Lower lobe of right lung (tissue), 2 donors: ENCODE measurements at regions not wholly inside any gene's neighbourhood (a gene's known extent, or its start where the extent isn't known, plus 50 kb on each side); places are given as distances from the start of the nearest gene placed in this dataset.

Source experiments
- ATAC-seq, 2 donors: fragments of 200-7000 bp; cut with Tn5 transposase; one replicate each; pipeline ENCODE4 v1.9.1; 2020 to 2022; ENCODE audit warnings: mild to moderate bottlenecking in 2 of 2, moderate library complexity in 2 of 2
- DNase-seq: peaks from one replicate; pipeline ENCODE4 v3.0.0-alpha.2; 2020
- H3K27ac ChIP-seq: fragments of 200-600 bp; one replicate; pipeline ENCODE4 v1.8.0; 2022
- H3K27me3 ChIP-seq: fragments of 200-600 bp; one replicate; pipeline ENCODE4 v1.8.0; 2022; ENCODE audit warnings: low read depth
- H3K36me3 ChIP-seq: fragments of 200-600 bp; one replicate; pipeline ENCODE4 v1.8.0; 2022; ENCODE audit warnings: mild to moderate bottlenecking
- H3K4me1 ChIP-seq: fragments of 200-600 bp; one replicate; pipeline ENCODE4 v1.8.0; 2022
- H3K4me3 ChIP-seq: fragments of 200-600 bp; one replicate; pipeline ENCODE4 v1.8.0; 2022; ENCODE audit warnings: mild to moderate bottlenecking
- H3K9me3 ChIP-seq: fragments of 200-600 bp; one replicate; pipeline ENCODE4 v1.8.0; 2022
- intact Hi-C: fragments of 100-400 bp; cut with DNase I; formaldehyde crosslinking; loops from one replicate; pipeline ENCODE4 v1.11.0; 2022
- TF ChIP-seq, protein P1 (sequence below): fragments of 200-600 bp; IDR thresholded peaks from one replicate; pipeline ENCODE4 v1.8.0; 2022; ENCODE audit warnings: antibody characterized with exemption, mild to moderate bottlenecking
- donor health status: DM: no; HTN: yes; CAD: no; lungs with severe emphysema.

GRCh38 chr12:102302553-102302952 lies 104.9 kb upstream of the PMCH start:
- H3K27ac ChIP-seq: no peak overlapping the region
- H3K4me1 ChIP-seq: no peaks in the 10 kb centered on the region
- no peaks in the 10 kb centered on the region for H3K36me3 ChIP-seq
- TF ChIP-seq, protein P1, sequence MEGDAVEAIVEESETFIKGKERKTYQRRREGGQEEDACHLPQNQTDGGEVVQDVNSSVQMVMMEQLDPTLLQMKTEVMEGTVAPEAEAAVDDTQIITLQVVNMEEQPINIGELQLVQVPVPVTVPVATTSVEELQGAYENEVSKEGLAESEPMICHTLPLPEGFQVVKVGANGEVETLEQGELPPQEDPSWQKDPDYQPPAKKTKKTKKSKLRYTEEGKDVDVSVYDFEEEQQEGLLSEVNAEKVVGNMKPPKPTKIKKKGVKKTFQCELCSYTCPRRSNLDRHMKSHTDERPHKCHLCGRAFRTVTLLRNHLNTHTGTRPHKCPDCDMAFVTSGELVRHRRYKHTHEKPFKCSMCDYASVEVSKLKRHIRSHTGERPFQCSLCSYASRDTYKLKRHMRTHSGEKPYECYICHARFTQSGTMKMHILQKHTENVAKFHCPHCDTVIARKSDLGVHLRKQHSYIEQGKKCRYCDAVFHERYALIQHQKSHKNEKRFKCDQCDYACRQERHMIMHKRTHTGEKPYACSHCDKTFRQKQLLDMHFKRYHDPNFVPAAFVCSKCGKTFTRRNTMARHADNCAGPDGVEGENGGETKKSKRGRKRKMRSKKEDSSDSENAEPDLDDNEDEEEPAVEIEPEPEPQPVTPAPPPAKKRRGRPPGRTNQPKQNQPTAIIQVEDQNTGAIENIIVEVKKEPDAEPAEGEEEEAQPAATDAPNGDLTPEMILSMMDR: no peak
- no peaks in the 10 kb centered on the region for H3K27me3 ChIP-seq
- H3K9me3 ChIP-seq: no peaks in the 10 kb centered on the region
- intact Hi-C loops: no loop called here
- H3K4me3 ChIP-seq: no peak overlapping the region
- ATAC-seq: no peak
- DNase-seq: no peak

DNA sequence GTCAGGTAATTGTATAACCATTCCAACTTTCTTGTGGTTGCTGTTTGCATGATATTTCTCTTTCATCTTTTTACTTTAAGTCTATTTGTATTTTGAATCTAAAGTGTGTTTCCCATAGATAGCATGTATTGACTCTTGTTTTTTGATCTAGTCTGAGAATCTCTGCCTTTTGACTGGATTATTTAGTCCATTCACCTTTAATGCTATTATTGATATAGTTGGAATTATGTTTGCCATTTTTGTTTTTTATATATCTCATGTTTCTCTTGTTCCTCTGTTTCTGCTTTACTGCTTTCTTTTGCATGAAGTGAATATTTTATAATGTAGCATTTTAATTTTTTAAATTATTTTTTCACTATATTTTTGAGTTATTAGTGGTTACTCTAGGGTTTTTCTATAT lies 103.9 kb upstream of the PMCH start:
- Histone ChIP-seq H3K9me3 (no peaks in the 10 kb centered on the region), H3K27ac (no peak overlapping the region), H3K4me3 (no peak overlapping the region), H3K27me3 (no peaks in the 10 kb centered on the region), H3K36me3 (no peaks in the 10 kb centered on the region), H3K4me1 (no peaks in the 10 kb centered on the region)
- TF ChIP-seq, protein P1: no peak
- intact Hi-C loops: no loop called here
- ATAC-seq (no peak), DNase-seq (no peak)

- TF ChIP-seq, protein P1: peak; percentile 31
- Histone ChIP-seq H3K9me3 (no peaks in the 10 kb centered on the region), H3K4me1 (no peaks in the 10 kb centered on the region), H3K4me3 (no peak overlapping the region), H3K27ac (no peak overlapping the region), H3K36me3 (no peaks in the 10 kb centered on the region), H3K27me3 (no peaks in the 10 kb centered on the region)
- peak; percentile 65 to 76 for ATAC-seq
- no peak for DNase-seq
- intact Hi-C loops: no loop called here
Observed at GRCh38 chr12:102300824-102301461, 103.3 kb upstream of the PMCH start.

DNA sequence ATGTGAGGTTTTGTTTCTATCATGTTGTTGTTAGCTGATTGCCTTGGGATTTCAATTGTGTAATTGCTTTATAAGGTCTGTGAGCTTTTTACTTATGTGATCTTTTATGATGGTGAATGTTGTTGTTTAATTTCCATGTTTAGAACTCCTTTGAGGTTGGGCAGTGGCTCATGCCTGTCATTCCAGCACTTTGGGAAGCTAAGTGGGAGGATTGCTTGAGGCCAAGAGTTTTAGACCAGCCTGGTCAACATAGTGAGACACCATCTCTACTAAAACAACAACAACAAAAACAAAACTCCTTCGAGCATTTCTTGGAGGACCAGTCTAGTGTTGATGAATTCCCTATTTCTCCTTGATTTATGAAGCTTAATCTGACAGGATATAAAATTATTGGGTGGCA lies 102.1 kb upstream of the PMCH start:
- ATAC-seq: no peak
- DNase-seq: no peak
- no peaks in the 10 kb centered on the region for H3K9me3 ChIP-seq
- intact Hi-C loops: no loop called here
- TF ChIP-seq, protein P1: no peak
- no peaks in the 10 kb centered on the region for H3K36me3 ChIP-seq
- H3K4me1 ChIP-seq: no peaks in the 10 kb centered on the region
- no peaks in the 10 kb centered on the region for H3K27me3 ChIP-seq
- H3K4me3 ChIP-seq: no peak overlapping the region
- H3K27ac ChIP-seq: no peak overlapping the region

- H3K4me1 ChIP-seq: no peaks in the 10 kb centered on the region
- DNase-seq: no peak
- no peaks in the 10 kb centered on the region for H3K27me3 ChIP-seq
- H3K36me3 ChIP-seq: no peaks in the 10 kb centered on the region
- intact Hi-C loops: no loop called here
- no peak for ATAC-seq
- TF ChIP-seq, protein P1: no peak
- no peak overlapping the region for H3K4me3 ChIP-seq
- no peak overlapping the region for H3K27ac ChIP-seq
- H3K9me3 ChIP-seq: no peaks in the 10 kb centered on the region
Observed at GRCh38 chr12:102298022-102298421, 100.4 kb upstream of the PMCH start.

DNA sequence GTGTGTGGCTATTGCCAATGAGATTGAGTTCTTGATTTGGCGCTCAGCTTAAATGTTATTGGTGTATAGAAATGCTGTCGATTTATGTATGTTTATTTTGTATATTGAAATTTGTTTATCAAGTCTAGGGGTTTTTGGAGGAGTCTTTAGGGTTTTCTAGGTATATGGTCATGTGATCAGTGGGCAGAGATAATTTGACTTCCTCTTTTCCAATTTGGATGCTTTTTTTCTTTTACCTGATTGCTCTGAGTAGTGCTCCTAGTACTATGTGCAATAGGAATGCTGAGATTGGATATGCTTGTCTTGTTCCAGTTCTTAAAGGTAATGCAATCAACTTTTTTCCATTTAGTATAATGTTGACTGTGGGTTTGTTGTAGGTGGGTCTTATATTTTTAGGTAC lies 99.8 kb upstream of the PMCH start:
- no peak for ATAC-seq
- no peaks in the 10 kb centered on the region for H3K27me3 ChIP-seq
- no peaks in the 10 kb centered on the region for H3K9me3 ChIP-seq
- H3K4me1 ChIP-seq: no peaks in the 10 kb centered on the region
- no peak overlapping the region for H3K27ac ChIP-seq
- no peak overlapping the region for H3K4me3 ChIP-seq
- intact Hi-C loops: no loop called here
- TF ChIP-seq, protein P1: no peak
- DNase-seq: no peak
- no peaks in the 10 kb centered on the region for H3K36me3 ChIP-seq
